Transverse colon (tissue), 4 donors: ENCODE measurements at regions not wholly inside any gene's neighbourhood (a gene's known extent, or its start where the extent isn't known, plus 50 kb on each side); places are given as distances from the start of the nearest gene placed in this dataset.

ENCODE experiments used
- DNase-seq: peaks from one replicate; pipeline ENCODE4 v3.0.0-alpha.2; 2019
- H3K27ac ChIP-seq, 4 donors: fragments of 200-600 bp; sonication (generic); 2 replicates each; pipeline ENCODE4 v1.5.1; 2016 to 2018; ENCODE audit warnings: inconsistent platforms in 4 of 4
- H3K27me3 ChIP-seq: fragments of 200-600 bp; sonication (generic); 2 replicates; pipeline ENCODE4 v1.5.1; 2017; ENCODE audit warnings: inconsistent platforms
- H3K36me3 ChIP-seq, 4 donors: fragments of 200-600 bp; sonication (generic); 2 replicates each; pipeline ENCODE4 v1.5.1; 2017 to 2019; ENCODE audit warnings: inconsistent platforms in 4 of 4
- H3K4me1 ChIP-seq, 4 donors: fragments of 200-600 bp; sonication (generic); 2 replicates each; pipeline ENCODE4 v1.5.1; 2017 to 2020; ENCODE audit warnings: inconsistent platforms in 4 of 4
- H3K4me3 ChIP-seq, 4 donors: fragments of 200-600 bp; sonication (generic); 1 replicate in 1 of 4; 2 replicates in 3 of 4; pipeline versions ENCODE4 v1.5.1 to v1.6.1; 2017 to 2019; ENCODE audit warnings: inconsistent platforms in 4 of 4
- H3K9me3 ChIP-seq, 2 donors: fragments of 200-600 bp; sonication (generic); 2 replicates each; pipeline ENCODE4 v1.5.1; 2017 to 2019; ENCODE audit warnings: inconsistent platforms in 2 of 2
- CTCF ChIP-seq, 5 experiments: fragments of 200-600 bp in 3 of 5; fragments of 450-650 bp in 2 of 5; sonication (generic) in 3 of 5; IDR thresholded peaks; 1 replicate in 2 of 5; 2 replicates in 3 of 5; pipeline ENCODE4 v1.5.1; 2016 to 2017; ENCODE audit warnings: antibody characterized with exemption in 5 of 5, inconsistent platforms in 3 of 5, mild to moderate bottlenecking in 2 of 5, moderate library complexity in 1 of 5
- EP300 ChIP-seq: sonication (generic); formaldehyde crosslinking; IDR thresholded peaks from one replicate; pipeline ENCODE4 v1.6.1; 2017; ENCODE audit warnings: antibody characterized with exemption, low read depth
- POLR2A ChIP-seq: fragments of 450-650 bp; IDR thresholded peaks from one replicate; pipeline ENCODE4 v1.6.1; 2016; ENCODE audit warnings: antibody characterized with exemption, mild to moderate bottlenecking, moderate library complexity
- POLR2AphosphoS5 ChIP-seq, 3 donors: sonication (generic); formaldehyde crosslinking; IDR thresholded peaks; one replicate each; pipeline ENCODE4 v1.6.1; 2016; ENCODE audit warnings: antibody characterized with exemption in 3 of 3
- WGBS, 2 donors: methylation state at CpG; one replicate each; pipeline ENCODE4 v1.1.5; 2018; ENCODE audit warnings: low coverage in 1 of 2; 5-methylcytosine and 5-hydroxymethylcytosine counted together
- in situ Hi-C, 4 donors: fragments of 200-750 bp; cut with MboI; loops; one replicate each; pipeline versions ENCODE4 v1.15.0 to v1.15.1; 2017; ENCODE audit warnings: low sequenced_read_pairs in 3 of 4, low pct_ligation_motif_present in 1 of 4, low pct_unique_long_range_greater_than_20kb in 1 of 4
- intact Hi-C: fragments of 100-400 bp; cut with DNase I; formaldehyde crosslinking; loops from one replicate; pipeline ENCODE4 v1.15.1; 2023; ENCODE audit warnings: low total_unique reads

DNA sequence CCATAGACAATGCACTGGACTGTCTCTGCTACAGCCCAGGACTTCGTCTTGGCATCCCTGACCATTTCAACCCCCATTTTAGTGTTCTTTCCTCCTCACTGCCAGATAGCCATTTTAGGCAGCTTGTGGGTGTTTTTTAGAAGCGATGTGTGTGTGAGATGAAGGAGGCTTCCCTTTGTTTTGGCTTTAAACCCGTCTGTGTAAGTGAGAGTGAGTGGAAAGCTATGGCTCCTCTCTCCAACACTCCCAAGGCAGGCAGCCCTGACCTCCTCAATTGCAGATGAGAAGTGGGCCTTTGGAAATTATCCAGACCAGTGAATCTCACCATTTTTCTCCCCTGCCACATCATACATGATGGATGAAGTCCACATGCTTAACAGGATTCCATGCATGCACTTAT lies 70.3 kb upstream of the PGBD5 start:
- Histone ChIP-seq H3K9me3 (no peaks in the 10 kb centered on the region), H3K27me3 (no peaks in the 10 kb centered on the region), H3K36me3 (no peaks in the 10 kb centered on the region), H3K4me1 (peaks cover 0 to under 1% (median 0%) of the 10 kb centered on the region in 4 donors), H3K27ac (no peak overlapping the region), H3K4me3 (no peak overlapping the region)
- in situ Hi-C loops (no loop called here), intact Hi-C loops (no loop called here)
- TF ChIP-seq POLR2AphosphoS5 (IDR thresholded peaks at IDR 0.05) (no peak), EP300 (no peak), CTCF (IDR thresholded peaks at IDR 0.05) (no peak), POLR2A (no peak)
- no peak for DNase-seq
- WGBS, 2 donors: 79 to 87% methylated on average over 2 to 3 of the region's 3 CpGs

GRCh38 chr1:230495891-230496385 lies 69.8 kb upstream of the PGBD5 start:
- DNase-seq: no peak

DNA sequence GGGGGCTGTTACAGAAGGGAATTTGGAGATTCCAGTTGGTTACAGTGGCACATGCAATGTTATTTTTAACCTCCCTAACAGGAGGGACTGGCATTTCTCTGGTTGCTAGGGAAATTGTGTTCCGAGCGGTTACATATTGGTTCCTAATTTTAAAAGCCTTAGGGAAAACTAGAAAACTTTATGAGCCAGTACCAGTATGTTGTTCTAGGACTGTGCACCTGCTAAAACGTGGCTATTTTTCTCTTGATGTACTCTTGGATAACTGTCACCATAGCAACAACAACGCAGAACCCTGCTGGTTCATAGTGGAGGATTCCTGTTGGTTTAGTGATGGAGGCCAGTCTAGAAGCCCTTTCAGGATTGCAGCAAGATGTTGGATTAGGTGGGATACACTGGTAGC lies 68.9 kb upstream of the PGBD5 start:
- no peaks in the 10 kb centered on the region for H3K9me3 ChIP-seq
- intact Hi-C loops: no loop called here
- no peak for DNase-seq
- H3K4me3 ChIP-seq: no peak overlapping the region
- no peaks in the 10 kb centered on the region for H3K27me3 ChIP-seq
- H3K27ac ChIP-seq: no peak overlapping the region
- H3K36me3 ChIP-seq: no peaks in the 10 kb centered on the region
- no peak for TF ChIP-seq POLR2AphosphoS5 (IDR thresholded peaks at IDR 0.05)
- TF ChIP-seq POLR2A: no peak
- no peak for TF ChIP-seq CTCF (IDR thresholded peaks at IDR 0.05)
- TF ChIP-seq EP300: no peak
- H3K4me1 ChIP-seq: no peaks in the 10 kb centered on the region
- in situ Hi-C loops: no loop called here
- 65% methylated on average over 4 of the region's 4 CpGs; no CpG with 5 or more reads in 1 of the 2 donors for WGBS, 2 donors

More at GRCh38 chr1:230495891-230496385, 69.8 kb upstream of the PGBD5 start:
- intact Hi-C loops: no loop called here
- no peaks in the 10 kb centered on the region for H3K27me3 ChIP-seq
- H3K27ac ChIP-seq: no peak overlapping the region
- no peaks in the 10 kb centered on the region for H3K4me1 ChIP-seq
- H3K9me3 ChIP-seq: no peaks in the 10 kb centered on the region
- TF ChIP-seq POLR2A (no peak), CTCF (IDR thresholded peaks at IDR 0.05) (no peak), POLR2AphosphoS5 (IDR thresholded peaks at IDR 0.05) (no peak), EP300 (no peak)
- H3K4me3 ChIP-seq: no peak overlapping the region
- 67 to 70% methylated on average over 7 to 11 of the region's 11 CpGs for WGBS, 2 donors
- in situ Hi-C loops: no loop called here
- H3K36me3 ChIP-seq: no peaks in the 10 kb centered on the region

- Histone ChIP-seq H3K9me3 (no peaks in the 10 kb centered on the region), H3K4me1 (no peaks in the 10 kb centered on the region), H3K27ac (no peak overlapping the region), H3K4me3 (no peak overlapping the region), H3K36me3 (no peaks in the 10 kb centered on the region), H3K27me3 (no peaks in the 10 kb centered on the region)
- no peak for DNase-seq
- TF ChIP-seq EP300: no peak
- no peak for TF ChIP-seq POLR2A
- no peak for TF ChIP-seq POLR2AphosphoS5 (IDR thresholded peaks at IDR 0.05)
- TF ChIP-seq CTCF (IDR thresholded peaks at IDR 0.05): no peak
- in situ Hi-C loops: no loop called here
- intact Hi-C loops: no loop called here
- WGBS, 2 donors: 91 to 100% methylated on average over 1 of the region's 1 CpG
Measured at GRCh38 chr1:230494514-230494913, 68.4 kb upstream of the PGBD5 start.
